ENCODE measurements at regions not wholly inside any gene's neighbourhood (a gene's known extent, or its start where the extent isn't known, plus 50 kb on each side); places are given as distances from the start of the nearest gene placed in this dataset.

DNA sequence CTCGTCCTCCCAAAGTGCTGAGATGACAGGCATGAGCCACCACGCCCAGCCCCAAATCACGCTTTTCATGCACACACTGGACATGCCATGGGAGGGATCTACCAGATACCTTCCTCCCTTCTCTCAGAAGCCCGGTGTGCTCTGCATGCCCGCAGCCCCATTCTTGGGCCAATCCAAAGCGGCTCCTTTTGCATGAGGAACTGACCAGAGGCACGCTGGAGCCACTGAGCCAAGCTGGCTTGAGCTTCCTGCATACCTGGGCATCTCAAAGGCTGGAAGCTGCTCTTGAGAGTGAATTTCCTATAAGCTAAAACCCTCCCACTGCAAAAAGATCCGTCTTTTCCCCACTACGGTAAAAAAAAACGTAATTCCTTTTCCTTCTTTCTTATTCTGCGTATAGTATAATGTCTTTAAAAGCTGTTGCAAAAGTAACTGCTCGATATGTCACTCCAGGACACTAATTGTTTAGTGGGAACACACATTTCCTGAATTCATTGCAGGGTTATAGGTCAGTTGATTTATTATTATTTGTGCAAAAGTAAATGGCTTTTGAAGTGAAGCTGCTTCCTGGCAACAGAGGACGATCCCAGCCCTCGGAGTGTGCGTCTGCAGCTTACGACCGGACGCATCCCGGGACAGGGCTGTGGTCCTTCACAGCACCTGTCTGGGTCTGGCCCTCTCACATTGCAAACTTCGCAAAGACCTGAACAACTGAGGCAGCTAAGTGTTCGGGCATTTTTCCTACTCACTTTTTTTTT, 61.8 kb upstream of the ETS2 start:
- no peak for DNase-seq

- DNase-seq = no peak
Observed at GRCh38 chr21:38744861-38745260, 60.9 kb upstream of the ETS2 start.

GRCh38 chr21:38747810-38748209, 57.9 kb upstream of the ETS2 start:
- no peak for DNase-seq

- no peak for DNase-seq
Observed at GRCh38 chr21:38751379-38752050, 54.2 kb upstream of the ETS2 start.

GRCh38 chr21:38752051-38752505, 53.7 kb upstream of the ETS2 start:
- no peak for DNase-seq

- DNase-seq = no peak
Observed at GRCh38 chr21:38753114-38753513, 52.6 kb upstream of the ETS2 start.

DNA sequence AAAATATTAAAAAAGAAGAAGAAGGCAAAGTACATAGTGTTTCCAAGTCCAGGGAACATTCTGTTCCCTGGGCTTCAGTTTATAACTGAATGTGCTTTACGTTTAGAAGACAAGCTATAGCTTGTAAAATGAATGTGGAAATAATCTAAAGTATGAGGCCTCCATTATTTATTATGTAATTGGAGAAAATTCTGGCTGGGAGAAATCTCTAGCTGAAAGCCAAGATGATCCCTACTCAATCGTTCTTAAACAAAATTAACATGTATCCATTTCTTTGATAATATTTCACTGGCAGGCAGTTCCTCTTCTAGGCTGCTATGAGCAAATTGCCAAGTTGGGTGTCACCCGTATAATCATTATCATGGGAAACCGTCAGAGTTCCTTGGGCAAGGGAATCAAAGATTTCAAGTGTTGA, 52.2 kb upstream of the ETS2 start:
- DNase-seq = no peak

All from RPMI8226 (cell line).